Left ventricle myocardium superior (tissue), 1 donor: ENCODE measurements at regions not wholly inside any gene's neighbourhood (a gene's known extent, or its start where the extent isn't known, plus 50 kb on each side); places are given as distances from the start of the nearest gene placed in this dataset.

Experiments
- ATAC-seq: fragments of 200-7000 bp; cut with Tn5 transposase; one replicate; pipeline ENCODE4 v1.9.1; 2020; ENCODE audit warnings: mild to moderate bottlenecking, moderate library complexity
- DNase-seq: peaks from one replicate; pipeline ENCODE4 v3.0.0-alpha.2; 2020
- intact Hi-C: fragments of 100-400 bp; cut with micrococcal nuclease; formaldehyde crosslinking; loops from one replicate; pipeline ENCODE4 v1.11.0; 2022
- donor health status: DM: no; HTN: yes; CAD: no; lungs with severe emphysema.

DNA sequence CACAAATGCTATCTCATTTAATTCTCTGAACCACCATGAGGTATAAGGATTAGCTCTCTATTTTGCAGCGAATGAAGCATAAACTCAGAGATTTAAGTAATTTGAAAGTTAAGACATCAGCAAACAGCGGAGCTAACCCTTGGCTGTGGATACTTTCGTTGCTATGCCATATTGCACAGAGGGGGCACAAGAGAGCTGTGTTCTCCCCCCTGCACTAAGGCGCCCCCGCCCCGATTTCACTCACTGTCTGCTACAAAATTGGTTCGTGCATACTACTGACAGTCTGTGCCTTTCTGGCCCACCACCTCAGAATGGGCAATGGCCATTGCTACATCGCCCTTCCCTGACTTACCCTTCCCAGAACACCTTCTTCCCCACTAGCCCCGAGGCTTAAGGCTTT lies 105.7 kb upstream of the OBI1 start:
- intact Hi-C loops: no loop called here
- DNase-seq (no peak), ATAC-seq (no peak)

DNA sequence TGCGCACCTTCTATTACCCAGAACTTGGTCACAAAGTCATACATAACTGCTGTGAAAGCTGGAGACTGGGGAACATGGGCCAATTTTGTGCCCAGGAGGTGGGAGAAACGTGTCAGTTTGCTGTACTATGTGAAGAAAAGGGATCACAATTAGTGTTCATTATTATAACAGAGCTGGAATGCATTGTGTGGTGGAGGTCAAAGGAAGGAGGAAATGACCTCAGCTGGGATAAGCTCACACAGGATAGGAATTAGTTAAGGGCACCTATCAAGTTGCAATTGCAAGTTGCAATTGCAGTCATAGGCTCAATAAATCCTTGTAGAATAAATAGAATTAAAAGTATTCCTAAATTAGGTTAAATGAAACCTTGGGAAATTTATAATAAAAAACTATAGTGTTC lies 103.9 kb upstream of the OBI1 start:
- no peak for DNase-seq
- ATAC-seq: no peak
- intact Hi-C loops: no loop called here

DNA sequence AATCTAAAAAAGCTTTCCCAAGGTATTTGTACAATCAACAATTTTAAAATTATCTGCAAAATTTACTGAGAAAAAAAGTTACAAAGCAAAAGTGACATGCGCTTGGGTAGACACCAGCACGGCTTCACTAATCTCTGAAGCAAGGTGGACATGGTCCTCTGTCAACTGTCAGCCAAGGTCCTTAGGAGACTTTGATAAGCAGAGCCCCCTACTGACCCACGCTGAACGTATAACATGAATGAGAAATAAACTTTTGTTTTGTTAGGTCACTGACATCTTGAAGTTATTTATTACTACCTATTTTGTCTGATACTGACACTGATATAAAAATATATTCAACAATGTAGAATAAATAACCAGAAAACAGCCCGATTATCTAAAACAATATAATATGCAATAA lies 100.7 kb upstream of the OBI1 start:
- no peak for ATAC-seq
- intact Hi-C loops: no loop called here

DNA sequence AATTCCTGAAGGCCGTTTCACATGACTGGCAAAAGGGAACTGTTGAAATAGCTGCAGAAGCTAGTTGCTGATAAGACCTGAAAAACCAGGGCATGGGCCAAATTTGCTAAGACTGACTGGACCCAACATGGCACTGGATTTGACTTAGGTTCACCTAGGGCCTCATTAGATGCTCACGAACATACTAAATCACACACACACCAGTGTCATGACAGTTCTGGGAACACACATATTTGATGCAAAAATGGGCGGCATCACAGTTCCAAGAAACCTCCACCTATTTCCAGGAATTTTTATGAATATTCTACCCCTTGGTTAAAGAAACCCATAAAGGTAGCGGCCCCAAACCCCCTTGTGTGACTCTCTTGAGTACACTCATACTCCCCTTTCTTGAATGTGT lies 99.6 kb upstream of the OBI1 start:
- no peak for ATAC-seq
- intact Hi-C loops: no loop called here

More for the DNA sequence above, 100.7 kb upstream of the OBI1 start:
- DNase-seq: no peak

DNA sequence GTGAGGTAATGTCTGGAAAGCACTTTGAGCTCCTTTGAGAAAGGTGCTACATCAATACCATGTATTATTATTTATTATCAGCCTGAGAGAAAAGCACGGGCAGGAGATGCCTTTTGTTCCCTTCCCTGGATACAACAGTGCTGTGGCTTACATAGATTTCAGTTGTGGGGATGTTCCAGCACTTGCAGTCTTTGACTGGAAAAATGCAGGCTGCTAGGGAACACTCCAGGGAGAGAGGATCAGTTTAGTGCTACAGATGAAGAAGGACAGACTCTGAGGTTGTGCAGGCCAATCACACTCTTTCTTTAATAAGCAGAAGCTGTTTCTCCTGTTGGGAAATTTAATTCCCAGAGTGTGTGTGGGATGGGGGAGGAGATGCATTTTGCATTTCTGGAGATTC lies 94.5 kb upstream of the OBI1 start:
- DNase-seq: no peak
- intact Hi-C loops: no loop called here
- ATAC-seq: no peak

More for the DNA sequence above, 99.6 kb upstream of the OBI1 start:
- DNase-seq: no peak

DNA sequence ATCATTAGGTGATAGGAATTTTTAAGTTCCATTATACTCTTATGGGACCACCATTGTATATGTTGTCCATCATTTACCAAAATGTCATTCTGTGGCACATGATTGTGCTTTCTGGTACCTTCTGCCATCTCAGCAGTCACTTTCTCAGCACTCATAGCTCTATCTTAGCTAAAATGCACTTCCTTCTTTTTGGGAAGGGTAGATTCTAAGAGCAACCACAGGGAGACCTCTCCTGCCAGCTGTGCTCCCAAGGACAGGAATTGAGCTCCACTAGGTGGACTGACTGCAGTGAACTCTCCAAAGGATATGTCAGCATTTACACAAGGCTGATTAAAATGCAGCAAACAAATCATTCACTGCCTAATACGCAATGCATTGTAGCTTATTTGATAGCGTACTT lies 91.8 kb upstream of the OBI1 start:
- intact Hi-C loops: no loop called here
- DNase-seq: no peak
- no peak for ATAC-seq

DNA sequence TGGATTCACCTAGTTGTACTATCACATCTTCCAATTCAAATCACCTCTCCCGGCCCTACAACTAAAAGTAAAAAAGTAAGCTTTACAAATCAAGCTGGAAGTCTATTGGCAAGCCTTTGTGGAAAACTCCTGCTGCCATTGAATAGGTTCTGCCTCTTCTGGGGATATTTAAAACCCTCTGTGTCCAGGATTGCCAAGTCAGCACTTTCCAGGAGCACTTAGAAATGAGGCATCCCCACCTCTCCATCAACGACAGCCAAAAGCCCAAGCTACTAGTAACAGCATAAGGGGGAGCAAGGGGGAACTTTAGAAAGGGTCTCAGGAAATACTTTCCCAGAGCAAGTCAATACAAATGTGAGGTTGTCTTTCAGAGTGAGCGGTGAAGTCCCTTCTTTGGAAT lies 85.0 kb upstream of the OBI1 start:
- DNase-seq (no peak), ATAC-seq (no peak)
- intact Hi-C loops: no loop called here

DNA sequence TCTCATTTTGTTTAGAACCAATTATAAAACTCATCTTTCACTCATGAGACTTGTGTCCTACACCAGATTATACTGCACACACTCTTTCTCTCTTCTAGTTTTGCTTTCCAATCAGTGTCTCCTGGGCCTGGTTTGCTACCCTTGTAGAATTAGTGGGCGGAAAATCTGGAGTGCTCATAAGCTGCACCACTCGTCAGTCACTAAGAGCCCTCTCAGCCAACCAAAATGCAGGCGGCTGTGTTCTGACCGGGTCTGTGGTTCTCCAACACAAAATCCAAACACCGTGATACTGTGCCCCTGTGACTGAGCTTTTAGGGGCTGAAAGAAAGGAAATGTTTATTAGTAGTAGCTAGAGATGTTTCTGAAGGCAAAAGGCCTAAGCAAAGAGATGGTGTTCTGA lies 83.7 kb upstream of the OBI1 start:
- intact Hi-C loops: no loop called here
- DNase-seq (no peak), ATAC-seq (no peak)

DNA sequence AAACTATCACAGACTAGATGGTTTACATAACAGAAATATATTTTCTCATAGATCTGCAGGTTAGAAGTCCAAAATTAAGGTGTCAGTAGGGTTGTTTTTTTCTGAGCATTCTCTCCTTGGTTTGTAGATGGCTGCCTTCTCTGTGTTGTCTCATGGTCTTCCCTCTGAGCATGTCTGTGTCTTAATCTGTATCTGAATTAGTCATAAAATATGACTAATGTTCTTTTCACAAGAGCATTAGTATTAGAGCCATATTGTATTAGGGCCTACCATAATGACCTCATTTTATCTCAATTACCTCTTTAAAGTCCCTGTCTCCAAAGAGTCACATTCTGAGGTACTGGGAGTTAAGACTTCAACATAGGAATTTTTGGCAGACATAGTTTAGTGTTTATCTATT lies 77.2 kb upstream of the OBI1 start:
- no peak for DNase-seq
- no peak for ATAC-seq
- intact Hi-C loops: no loop called here

DNA sequence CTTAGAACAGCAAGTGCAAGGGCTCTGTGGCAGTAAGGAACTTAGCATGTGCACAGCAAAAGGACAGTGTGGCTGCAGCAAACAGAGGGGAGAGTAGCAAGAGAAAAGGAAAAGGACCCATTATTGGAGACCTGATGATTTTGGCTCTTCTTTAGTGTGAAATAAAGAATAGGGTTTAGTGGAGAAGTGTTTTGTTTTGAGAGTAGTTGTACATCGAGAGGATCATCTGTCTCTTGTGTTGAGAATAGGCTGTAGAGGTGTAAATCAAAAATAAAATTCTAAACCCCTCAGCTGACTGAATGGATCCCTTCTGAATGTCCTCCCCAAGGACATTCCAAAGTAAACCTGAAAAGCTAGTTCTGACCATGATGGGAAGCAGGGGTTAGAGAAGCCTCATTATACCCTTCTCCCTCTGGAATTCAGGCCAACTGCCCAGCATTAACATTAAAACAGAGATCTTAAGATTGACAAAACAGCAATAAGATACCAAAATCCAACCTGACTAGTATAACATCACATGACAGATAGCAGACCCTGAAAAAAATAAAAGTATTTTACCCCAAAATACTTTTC lies 73.6 kb upstream of the OBI1 start:
- no peak for DNase-seq
- no peak for ATAC-seq
- intact Hi-C loops: no loop called here

DNA sequence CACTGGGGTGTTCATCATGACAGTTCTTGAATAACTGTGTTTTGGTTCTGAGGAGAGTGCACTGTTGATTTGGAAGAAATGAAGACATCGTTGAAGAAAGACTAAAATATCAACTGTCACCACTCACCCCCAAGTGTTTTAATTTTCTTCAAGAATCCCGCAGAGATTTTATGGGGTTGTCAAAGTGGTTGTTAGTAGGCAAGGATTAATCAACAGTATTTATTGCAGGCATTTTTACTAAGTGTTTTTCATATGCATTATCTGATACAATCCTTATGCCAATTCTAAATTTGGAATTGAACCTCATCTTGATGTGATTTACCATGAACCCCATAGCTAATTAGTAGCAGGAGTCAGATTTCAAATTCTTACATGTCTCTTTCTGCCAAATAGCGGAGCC lies 63.7 kb upstream of the OBI1 start:
- DNase-seq: no peak
- ATAC-seq: no peak
- intact Hi-C loops: no loop called here

DNA sequence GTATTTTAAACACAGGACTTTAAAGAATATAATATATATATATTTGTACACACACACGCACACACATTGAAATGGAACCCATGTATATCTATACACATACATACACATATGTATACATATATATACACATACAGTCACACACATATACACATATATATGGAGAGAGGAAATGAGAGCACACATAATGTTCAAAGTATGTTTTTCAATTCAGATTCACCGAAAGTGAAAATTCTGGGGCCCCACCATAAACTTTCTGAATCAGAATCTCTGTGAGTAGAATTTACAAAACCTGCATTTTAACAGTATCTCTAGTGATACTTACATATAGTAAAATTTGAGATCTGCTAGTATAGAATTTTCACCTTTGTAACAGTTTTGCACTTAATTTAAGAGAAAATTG lies 60.4 kb upstream of the OBI1 start:
- no peak for DNase-seq
- ATAC-seq: no peak
- intact Hi-C loops: no loop called here

DNA sequence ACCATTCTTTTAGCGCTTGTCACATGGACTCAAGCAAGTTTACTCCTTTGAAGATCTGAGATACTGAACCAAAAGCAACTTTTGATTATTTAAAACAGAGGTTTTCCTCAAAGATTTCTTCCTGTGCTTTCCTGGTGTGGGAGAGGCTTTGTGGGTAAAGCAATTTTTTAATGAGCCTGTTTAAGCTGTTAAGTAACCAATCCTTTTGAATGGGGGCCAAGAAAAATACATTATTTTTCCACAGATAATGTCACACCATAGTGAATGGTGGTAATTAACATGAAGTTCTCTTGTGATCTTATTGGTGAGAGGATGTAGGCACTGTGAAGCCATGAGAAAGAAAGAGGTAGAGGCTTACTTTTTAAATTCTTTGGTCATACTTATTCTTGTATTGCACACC lies 55.8 kb upstream of the OBI1 start:
- DNase-seq (no peak), ATAC-seq (no peak)
- intact Hi-C loops: no loop called here

DNA sequence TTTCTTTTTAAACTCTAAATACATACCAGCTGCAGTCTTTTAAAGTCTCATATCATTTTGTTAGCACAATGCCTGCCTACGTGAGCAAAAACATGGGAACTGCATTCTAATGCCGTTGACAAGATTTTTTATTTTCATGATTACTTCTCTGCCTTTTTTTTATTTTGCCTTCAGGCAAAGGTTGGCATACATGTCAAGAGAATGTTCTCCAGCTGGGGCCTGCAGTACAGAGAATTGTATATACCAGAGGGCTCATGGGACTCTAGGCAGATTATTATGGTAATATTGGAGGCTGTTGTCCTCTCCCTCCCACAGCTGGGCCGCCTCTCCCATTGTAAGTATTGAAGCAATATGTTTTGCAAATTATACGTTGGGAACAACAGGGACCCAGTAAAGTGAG lies 53.9 kb upstream of the OBI1 start:
- intact Hi-C loops: no loop called here
- ATAC-seq (no peak), DNase-seq (no peak)

DNA sequence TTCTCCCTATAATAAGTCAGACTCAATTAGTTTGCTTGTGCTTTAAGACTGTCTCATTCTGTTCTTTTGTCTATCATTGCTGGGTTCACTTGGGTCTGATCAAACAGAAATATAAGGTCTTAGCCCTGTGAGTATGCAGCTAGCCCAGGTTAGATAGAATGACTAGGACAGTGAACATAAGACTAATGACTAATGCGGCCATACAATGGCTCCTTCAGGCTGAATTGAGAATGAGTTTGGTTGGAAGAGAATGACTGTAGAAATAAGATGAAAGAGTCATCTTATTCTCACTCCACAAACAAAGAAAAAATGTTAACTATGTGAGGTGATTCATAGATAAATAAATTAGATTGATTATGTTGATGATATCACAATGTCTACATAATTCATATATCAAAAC lies 50.1 kb upstream of the OBI1 start:
- no peak for ATAC-seq
- no peak for DNase-seq
- intact Hi-C loops: no loop called here
